GM19035 (cell line): ENCODE measurements at regions not wholly inside any gene's neighbourhood (a gene's known extent, or its start where the extent isn't known, plus 50 kb on each side); places are given as distances from the start of the nearest gene placed in this dataset.
"Not testable (repeated sequence)": the region's sequence is repeated elsewhere in the genome, so short reads cannot be mapped to it uniquely, and the experiment has no call there.

ENCODE experiments used
- ATAC-seq: cut with Tn5 transposase; IDR thresholded peaks from one replicate; pipeline ENCODE4 v1.9.1; 2021; ENCODE audit not compliant: unreplicated experiment

DNA sequence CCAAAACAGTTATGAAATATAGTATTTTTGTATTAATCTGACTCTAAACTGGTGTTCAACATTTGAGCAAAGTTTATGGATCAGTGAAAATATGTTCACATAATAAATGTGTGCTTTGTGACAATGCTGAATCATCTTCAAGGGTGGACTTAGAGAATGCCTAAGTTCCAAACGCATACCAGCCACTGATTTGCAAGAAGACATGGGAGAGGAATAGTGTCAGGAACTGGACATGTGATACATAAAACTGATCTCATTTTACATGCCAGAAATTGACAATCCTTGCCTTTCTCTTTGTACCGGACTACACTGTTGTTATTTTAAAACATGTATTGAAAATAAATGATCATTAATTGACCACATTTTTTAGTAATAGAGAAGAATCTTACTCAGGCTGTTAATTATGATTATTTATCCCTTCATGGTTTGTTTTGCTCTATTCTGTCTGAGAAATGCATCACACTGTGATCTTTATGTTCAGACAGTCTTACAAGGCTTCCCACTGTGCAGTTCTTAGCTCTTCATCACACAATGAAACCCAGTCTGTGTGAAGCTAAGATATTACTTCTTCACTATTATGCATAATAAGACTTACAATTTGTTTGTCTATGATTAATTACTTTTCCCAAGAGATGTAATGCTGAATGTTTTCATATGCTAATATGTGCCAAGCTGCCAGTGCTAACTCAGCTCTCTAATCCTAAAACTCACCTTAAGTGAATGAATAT lies 1180.6 kb upstream of the CDH8 start:
- no peak for ATAC-seq

GRCh38 chr16:63201851-63202250 lies 1165.6 kb upstream of the CDH8 start:
- ATAC-seq = no peak

DNA sequence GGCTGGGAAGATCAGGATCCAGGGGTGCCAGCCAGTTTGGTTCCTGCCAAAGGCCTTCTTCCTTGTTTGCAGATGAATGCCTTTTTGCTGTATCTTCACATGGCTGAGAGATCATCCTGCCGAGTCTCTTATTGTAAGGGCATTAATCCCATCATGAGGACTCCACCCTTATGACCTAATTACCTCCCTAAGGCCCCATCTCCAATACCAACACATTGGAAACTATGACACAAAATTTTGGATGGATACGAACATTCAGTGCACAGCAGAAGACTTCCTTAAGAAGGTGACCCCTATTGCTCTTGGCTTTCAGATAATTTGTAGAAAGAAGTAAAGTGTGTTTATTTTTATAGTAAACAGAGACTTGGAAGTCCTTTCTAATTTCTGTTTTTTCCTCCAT lies 1164.7 kb upstream of the CDH8 start:
- no peak for ATAC-seq

DNA sequence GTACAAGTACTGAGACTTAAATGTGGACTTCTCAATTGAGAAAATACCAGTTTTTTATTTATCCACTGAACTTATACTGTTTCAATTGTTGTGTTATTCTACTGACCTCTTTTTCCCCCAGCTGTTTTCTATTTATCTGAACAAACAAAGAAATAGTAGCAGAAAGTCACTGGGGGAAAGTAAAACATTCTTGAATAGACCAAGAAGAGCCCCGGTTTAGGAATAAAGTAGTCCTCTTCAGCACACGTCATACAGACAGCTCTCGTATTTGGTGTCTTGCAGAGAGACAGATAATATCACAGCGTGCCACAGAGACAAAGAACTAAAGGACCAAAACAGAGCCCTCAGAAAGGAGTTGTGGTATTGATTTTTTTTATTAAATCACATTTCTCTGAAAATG lies 1159.1 kb upstream of the CDH8 start:
- no peak for ATAC-seq

- ATAC-seq = no peak
Observed at GRCh38 chr16:63192980-63193379, 1156.7 kb upstream of the CDH8 start.

- ATAC-seq = no peak
Observed at GRCh38 chr16:63188086-63188771, 1152.0 kb upstream of the CDH8 start.

GRCh38 chr16:63187638-63188037 lies 1151.4 kb upstream of the CDH8 start:
- no peak for ATAC-seq

DNA sequence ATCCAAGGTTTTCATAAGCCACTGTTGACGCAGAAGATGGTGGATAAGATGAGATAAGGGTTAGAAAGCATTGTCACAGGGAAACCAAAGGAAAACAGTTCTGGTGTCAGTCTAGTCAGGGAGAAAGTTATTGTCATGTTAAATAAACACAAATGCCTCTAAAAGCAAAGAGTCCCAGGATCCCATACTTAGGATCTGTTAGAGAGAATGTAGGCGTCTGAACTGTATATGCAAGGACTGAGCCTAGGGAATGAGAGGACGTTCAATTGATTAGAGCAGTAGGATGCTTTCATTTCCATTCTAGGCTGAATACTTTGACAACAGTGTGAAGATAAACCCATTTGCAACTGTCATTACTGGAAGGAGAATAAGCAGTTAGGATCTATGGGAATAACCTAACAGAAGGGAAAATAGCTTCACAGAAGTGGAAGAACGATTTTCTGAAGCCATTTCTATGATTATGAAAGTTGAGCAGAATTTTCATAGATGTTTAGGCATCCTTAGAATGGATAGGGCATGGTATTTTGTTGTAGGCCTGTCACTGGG lies 1149.1 kb upstream of the CDH8 start:
- ATAC-seq = no peak

DNA sequence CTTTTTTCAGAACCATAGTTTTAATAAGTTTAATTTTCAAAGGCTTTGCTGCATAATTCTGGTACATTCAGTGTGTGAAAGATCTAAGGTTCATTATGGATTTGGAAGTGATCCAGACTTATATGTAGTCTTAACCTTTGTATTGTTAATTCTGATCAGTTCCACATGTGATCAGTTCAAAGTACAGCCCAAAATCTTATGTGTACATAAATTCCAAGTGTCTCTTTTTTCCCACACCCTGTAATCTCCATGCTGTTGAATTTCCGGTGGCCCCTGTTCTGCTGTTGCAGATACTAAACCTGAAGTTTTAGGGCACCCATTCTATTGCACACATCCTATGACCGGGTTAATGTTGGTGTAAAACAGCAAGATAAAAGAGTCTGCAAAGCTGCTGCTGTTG lies 1147.5 kb upstream of the CDH8 start:
- ATAC-seq = no peak

DNA sequence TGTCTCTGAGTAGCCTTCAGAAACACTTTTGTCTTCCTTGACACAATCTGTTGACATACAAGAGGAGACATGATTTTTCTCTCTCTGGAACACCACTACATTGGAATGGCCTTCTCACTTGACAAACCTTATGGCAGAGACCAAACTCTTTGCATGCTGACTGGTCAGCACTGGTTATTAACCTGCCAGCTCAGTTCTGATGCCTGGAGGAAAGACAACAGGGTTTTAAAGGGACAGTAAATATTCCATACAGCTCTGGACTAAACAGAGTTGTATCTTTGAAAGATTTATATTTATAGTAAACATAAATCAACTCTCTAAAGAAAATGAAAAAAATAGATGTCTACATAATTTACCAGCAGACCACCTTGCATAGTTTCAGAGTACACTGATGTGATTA lies 1139.1 kb upstream of the CDH8 start:
- ATAC-seq = no peak

DNA sequence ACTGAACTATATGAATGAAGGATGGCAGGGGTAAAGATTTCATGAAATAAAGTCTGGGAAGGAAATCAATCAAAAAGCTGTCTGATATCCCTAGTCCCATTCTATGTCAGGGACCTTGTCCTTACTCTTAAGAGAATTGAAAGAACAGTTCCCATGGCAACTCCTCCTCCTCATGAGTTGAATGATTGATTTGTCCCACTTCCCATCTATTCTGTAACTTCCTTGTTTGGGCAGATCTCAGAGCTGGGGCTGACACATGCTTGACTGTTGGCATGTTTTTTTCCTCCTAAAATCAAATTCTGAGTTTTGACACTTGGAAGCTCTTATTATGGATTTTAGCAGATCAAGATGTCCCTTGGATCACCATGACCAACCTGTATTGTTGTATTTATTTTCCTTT lies 1138.6 kb upstream of the CDH8 start:
- no peak for ATAC-seq

GRCh38 chr16:63171545-63171944 lies 1135.3 kb upstream of the CDH8 start:
- no peak for ATAC-seq

- ATAC-seq = no peak
Observed at GRCh38 chr16:63169100-63169499, 1132.9 kb upstream of the CDH8 start.

- ATAC-seq = no peak
Observed at GRCh38 chr16:63157818-63158217, 1121.6 kb upstream of the CDH8 start.

DNA sequence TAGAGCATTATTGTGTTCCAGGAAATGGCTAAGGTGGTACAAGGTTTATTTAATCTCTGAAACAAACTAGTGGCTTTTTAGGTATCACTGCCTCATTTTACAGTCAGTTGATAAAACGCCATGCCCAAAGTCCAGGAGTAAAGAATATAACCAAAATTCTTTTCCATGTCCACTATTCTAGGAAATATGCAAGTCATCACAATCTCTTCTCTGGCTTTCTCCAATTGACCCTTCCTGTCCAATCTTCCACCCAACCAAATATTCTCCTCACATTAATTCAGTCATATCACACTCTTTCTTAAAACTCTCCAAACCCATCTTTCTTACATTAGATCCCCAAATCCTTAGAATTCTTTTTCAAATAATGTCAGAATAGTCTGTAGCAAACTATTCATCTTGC lies 1110.0 kb upstream of the CDH8 start:
- ATAC-seq = no peak

DNA sequence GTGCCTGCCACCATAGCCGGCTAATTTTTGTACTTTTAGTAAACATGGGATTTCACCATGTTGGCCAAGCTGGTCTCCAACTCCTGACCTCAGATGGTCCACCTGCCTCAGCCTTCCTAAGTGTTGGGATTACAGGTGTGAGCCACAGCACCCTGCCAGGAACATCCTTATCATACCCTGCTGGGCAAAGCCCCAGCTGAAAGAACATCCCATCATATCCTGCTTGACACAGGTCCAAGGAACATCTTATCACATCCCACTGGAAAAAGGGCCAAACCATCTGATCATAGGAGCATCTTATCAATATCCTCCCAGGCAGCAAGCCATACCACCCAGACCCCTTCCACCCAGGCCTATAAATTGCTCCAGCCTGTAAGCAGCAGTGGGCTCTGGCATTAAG lies 1109.2 kb upstream of the CDH8 start:
- no peak for ATAC-seq

- ATAC-seq = no peak
Observed at GRCh38 chr16:63135069-63135468, 1098.8 kb upstream of the CDH8 start.

GRCh38 chr16:63131503-63131902 lies 1095.3 kb upstream of the CDH8 start:
- no peak for ATAC-seq

- ATAC-seq = no peak
Observed at GRCh38 chr16:63130942-63131341, 1094.7 kb upstream of the CDH8 start.

GRCh38 chr16:63129411-63130125 lies 1093.3 kb upstream of the CDH8 start:
- no peak for ATAC-seq

DNA sequence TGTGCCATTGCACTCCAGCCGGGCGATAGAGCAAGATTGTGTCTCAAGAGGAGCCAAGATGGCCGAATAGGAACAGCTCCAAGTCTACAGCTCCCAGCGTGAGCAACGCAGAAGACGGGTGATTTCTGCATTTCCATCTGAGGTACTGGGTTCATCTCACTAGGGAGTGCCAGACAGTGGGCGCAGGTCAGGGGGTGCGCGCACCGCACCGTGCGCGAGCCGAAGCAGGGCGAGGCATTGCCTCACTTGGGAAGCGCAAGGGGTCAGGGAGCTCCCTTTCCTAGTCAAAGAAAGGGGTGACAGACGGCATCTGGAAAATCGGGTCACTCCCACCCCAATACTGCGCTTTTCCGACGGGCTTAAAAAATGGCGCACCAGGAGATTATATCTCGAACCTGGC lies 1083.7 kb upstream of the CDH8 start:
- not testable (repeated sequence) for ATAC-seq

GRCh38 chr16:63100082-63100481 lies 1063.8 kb upstream of the CDH8 start:
- ATAC-seq = no peak
